Common myeloid progenitor, CD34-positive (primary cell): ENCODE measurements at regions not wholly inside any gene's neighbourhood (a gene's known extent, or its start where the extent isn't known, plus 50 kb on each side); places are given as distances from the start of the nearest gene placed in this dataset.
A peak's percentile ranks its signal among the peaks of the same experiment; 100 is the strongest.

ENCODE experiments used
- CTCF ChIA-PET: fragments of 350-600 bp; sonication (Branson Sonifier 250); formaldehyde crosslinking; loops from one replicate; lab custom pipeline; 2021; ENCODE audit warnings: antibody characterized with exemption; lab: Charles Lee
- POLR2A ChIA-PET: fragments of 350-600 bp; sonication (Branson Sonifier 250); formaldehyde crosslinking; loops from one replicate; lab custom pipeline; 2021; ENCODE audit warnings: antibody characterized with exemption; lab: Charles Lee
- DNase-seq, 3 donors: peaks; one replicate each; pipeline versions ENCODE4 v3.0.0 to v3.0.0-alpha.2; 2013
- H3K27ac ChIP-seq, 2 experiments: 1 replicate in 1 of 2; 2 replicates in 1 of 2; pipeline ENCODE4 v1.7.0; 2013; ENCODE audit warnings: inconsistent platforms in 2 of 2, low read length in 2 of 2, mild to moderate bottlenecking in 2 of 2, low read depth in 1 of 2, moderate library complexity in 1 of 2; ENCODE audit not compliant: severe bottlenecking in 2 of 2, insufficient read depth in 1 of 2, poor library complexity in 1 of 2
- H3K27me3 ChIP-seq, 5 experiments: replicated peaks in 2 of 5; 1 replicate in 3 of 5; 2 replicates in 2 of 5; pipeline versions ENCODE4 v1.6.1 to v1.7.0; 2013; ENCODE audit warnings: low read length in 4 of 5, mild to moderate bottlenecking in 2 of 5, moderate library complexity in 2 of 5, inconsistent platforms in 1 of 5; ENCODE audit not compliant: insufficient read depth in 5 of 5, control insufficient read depth in 4 of 5
- H3K36me3 ChIP-seq, 4 experiments: 1 replicate in 2 of 4; 2 replicates in 2 of 4; pipeline versions ENCODE4 v1.6.1 to v1.7.0; 2013; ENCODE audit warnings: low read length in 3 of 4, control low read depth in 1 of 4, mild to moderate bottlenecking in 1 of 4; ENCODE audit not compliant: control insufficient read depth in 4 of 4, insufficient read depth in 4 of 4
- H3K4me1 ChIP-seq, 4 experiments: 1 replicate in 3 of 4; 2 replicates in 1 of 4; pipeline versions ENCODE4 v1.6.1 to v1.7.1; 2013; ENCODE audit warnings: low read length in 3 of 4, mild to moderate bottlenecking in 3 of 4, control low read depth in 1 of 4, inconsistent platforms in 1 of 4, moderate library complexity in 1 of 4; ENCODE audit not compliant: control insufficient read depth in 4 of 4, insufficient read depth in 4 of 4; ENCODE audit errors: control extremely low read depth in 1 of 4
- H3K4me3 ChIP-seq, 7 experiments: 1 replicate in 4 of 7; 2 replicates in 3 of 7; pipeline versions ENCODE4 v1.5.1 to v1.7.0; 2013; ENCODE audit warnings: mild to moderate bottlenecking in 7 of 7, low read length in 6 of 7, moderate library complexity in 6 of 7, inconsistent platforms in 2 of 7, low read depth in 2 of 7, control low read depth in 1 of 7; ENCODE audit not compliant: insufficient read depth in 4 of 7, control insufficient read depth in 1 of 7; ENCODE audit errors: extremely low read depth in 1 of 7
- H3K9me3 ChIP-seq, 5 experiments: 1 replicate in 4 of 5; 2 replicates in 1 of 5; pipeline versions ENCODE4 v1.6.1 to v1.7.1; 2013; ENCODE audit warnings: low read length in 4 of 5, mild to moderate bottlenecking in 2 of 5, inconsistent platforms in 1 of 5, low read depth in 1 of 5, moderate library complexity in 1 of 5; ENCODE audit not compliant: control insufficient read depth in 4 of 5, insufficient read depth in 2 of 5; ENCODE audit errors: control extremely low read depth in 1 of 5
- WGBS: methylation state at CpG from one replicate; pipeline ENCODE4 v1.1.5; 2013; ENCODE audit not compliant: insufficient coverage; 5-methylcytosine and 5-hydroxymethylcytosine counted together

DNA sequence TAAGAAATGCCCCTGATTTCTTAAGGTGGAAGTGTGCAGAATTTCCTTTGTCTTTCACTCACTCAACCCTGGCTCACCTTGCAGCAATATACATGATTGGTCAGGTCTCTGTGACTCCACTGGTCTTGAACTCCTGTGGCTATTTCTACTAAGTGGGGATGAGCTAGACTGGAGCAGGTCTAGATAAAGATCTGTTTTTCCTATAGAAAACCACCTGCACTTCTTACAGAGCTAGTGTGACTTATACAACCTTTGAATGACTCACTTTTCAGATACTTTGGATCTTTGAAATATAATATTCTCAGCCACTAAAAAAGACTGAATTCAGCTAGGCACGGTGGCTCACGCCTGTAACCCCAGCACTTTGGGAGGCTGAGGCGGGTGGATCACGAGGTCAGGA is 98.5 kb upstream of the KCTD1 start:
- no peak overlapping the region for H3K4me3 ChIP-seq
- no peaks in the 10 kb centered on the region for H3K36me3 ChIP-seq
- CTCF ChIA-PET, result interaction anchor here (0.6 to 1.7 kb wide), 7 partner anchors 10 to 263 kb away, joined by 3 to 5 read pairs (median 3); no protein-coding TSS in a partner anchor
- WGBS, result 100% methylated on average over 2 of the region's 4 CpGs
- peaks cover 0 to 13% (median 8%) of the 10 kb centered on the region in 4 experiments for H3K4me1 ChIP-seq
- no peaks in the 10 kb centered on the region for H3K9me3 ChIP-seq
- POLR2A ChIA-PET, result no interaction called here
- no peak for DNase-seq
- peaks cover 0 to 50% (median 18%) of the 10 kb centered on the region in 5 experiments for H3K27me3 ChIP-seq
- no peak overlapping the region for H3K27ac ChIP-seq

DNA sequence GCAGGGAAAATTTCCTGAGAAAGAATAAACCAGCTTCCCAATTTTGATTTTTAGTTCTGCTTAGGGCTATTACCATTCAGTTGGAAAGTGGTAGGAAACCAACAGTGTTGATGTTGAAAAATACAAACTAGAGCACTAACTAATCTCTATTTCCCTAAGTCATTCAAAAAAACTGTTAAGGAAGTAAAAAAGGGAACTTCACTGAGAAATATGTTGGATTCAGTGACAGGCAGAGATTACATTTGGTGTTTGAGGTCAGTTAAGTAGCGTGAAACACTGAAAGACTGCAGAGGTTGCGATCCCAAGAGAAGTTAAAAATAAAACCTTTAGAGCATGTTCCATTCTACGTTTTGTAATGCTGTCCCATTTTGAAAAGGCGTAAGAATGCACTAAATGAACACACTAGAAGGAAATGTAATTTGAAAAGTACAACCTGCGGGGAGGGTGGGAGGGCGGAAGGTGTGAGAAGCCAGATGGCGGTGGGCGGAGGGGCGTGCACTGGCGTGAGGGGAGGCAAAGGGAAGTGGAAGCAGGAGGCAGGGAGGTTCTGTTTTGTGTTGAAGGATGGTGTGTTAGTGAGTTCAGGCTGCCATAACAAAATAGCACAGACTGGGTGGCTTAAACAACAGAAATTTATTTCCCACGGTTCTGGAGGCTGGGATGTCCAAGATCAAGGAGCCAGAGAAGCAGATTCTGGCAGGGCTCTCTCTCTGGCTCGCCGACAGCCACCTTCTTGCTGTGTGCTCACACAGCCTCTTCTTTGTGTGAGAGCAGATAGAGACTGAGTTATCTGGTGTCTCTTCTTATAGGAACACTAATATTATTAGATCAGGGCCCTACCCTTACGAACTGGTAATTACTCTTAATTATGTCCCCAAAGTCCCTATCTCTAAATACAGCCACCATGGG is 94.3 kb upstream of the KCTD1 start:
- Histone ChIP-seq H3K27ac (no peak overlapping the region), H3K4me1 (peaks cover 0 to 13% (median 8%) of the 10 kb centered on the region in 4 experiments), H3K36me3 (no peaks in the 10 kb centered on the region), H3K27me3 (peaks cover 0 to 70% (median 18%) of the 10 kb centered on the region in 5 experiments), H3K9me3 (no peaks in the 10 kb centered on the region), H3K4me3 (no peak overlapping the region)
- peak; percentile 50 to 92 (median 90) for DNase-seq
- ChIA-PET POLR2A (no interaction called here), CTCF (no interaction called here)
- WGBS, result 15% methylated on average over 11 of the region's 14 CpGs

DNA sequence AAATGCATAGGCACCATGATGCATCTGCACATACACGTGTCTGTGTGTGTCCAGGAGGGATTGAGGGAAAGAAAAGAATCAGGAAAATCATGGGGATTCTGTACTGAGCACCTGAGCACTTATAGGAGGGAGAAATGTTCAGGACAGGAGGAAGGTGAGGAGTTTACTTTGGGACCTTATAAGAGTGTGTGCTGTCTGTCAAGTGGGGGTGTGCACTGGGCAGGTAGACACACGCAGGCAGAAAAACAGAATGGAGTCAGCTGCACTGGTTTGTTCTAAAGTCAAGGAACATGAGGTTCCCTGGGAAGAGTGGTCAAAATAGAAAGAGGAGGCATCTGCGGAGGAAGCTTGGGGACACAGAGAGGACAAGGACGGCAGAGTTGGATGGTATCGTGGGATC is 92.2 kb upstream of the KCTD1 start:
- Histone ChIP-seq H3K27me3 (peaks cover 0 to 82% (median 27%) of the 10 kb centered on the region in 5 experiments), H3K9me3 (no peaks in the 10 kb centered on the region), H3K4me1 (peaks cover 0 to 13% (median 8%) of the 10 kb centered on the region in 4 experiments), H3K4me3 (no peak overlapping the region), H3K36me3 (no peaks in the 10 kb centered on the region), H3K27ac (no peak overlapping the region)
- 93% methylated on average over 5 of the region's 5 CpGs for WGBS
- ChIA-PET POLR2A (no interaction called here), CTCF (no interaction called here)
- DNase-seq, result no peak

DNA sequence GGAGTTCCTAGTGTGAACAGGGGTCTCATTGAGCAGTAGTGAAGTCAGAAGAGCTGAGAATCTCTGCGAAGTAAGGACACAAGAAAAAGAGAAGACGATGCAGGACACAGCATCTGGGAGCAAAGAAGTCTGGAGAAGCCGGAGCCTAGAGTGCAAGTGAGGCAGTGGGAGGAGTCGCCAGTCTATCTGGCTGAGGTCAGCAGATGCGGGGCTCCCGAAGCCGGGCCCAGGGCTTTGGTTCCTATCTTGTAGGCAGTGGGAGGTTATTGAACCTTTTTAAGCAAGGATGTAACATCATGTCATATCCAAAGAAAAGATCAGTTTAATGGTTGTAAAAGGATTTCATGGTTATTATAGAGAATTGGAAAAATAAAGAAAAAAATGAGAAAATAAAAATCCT is 90.8 kb upstream of the KCTD1 start:
- H3K27me3 ChIP-seq, result peaks cover 0 to 78% (median 30%) of the 10 kb centered on the region in 5 experiments
- POLR2A ChIA-PET, result no interaction called here
- no peak for DNase-seq
- H3K27ac ChIP-seq, result no peak overlapping the region
- no peaks in the 10 kb centered on the region for H3K9me3 ChIP-seq
- 95% methylated on average over 4 of the region's 7 CpGs for WGBS
- H3K4me1 ChIP-seq, result peaks cover 0 to 13% (median 8%) of the 10 kb centered on the region in 4 experiments
- H3K36me3 ChIP-seq, result no peaks in the 10 kb centered on the region
- no peak overlapping the region for H3K4me3 ChIP-seq
- CTCF ChIA-PET, result interaction anchor here (1.0 kb wide), 1 partner anchor 18 kb away, joined by 3 read pairs; no protein-coding TSS in a partner anchor

DNA sequence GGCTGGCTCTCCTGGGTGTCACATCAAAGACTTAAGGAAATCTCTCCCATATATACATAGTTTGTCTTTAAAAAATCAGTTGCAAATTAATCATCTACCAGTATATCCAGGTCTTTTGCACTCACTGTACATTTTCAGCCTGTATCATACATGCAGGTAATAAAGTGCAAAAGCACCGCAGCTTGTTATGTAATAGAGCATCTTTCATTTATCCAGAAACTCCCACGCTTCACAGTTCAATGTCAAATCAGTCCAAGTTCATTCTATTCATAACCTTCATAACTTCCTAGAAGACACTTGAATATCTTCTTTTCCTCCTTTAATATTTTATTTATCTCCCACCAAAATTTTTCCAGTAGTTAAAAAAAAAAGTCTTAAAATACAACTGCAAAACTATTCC is 89.6 kb upstream of the KCTD1 start:
- 100% methylated on average over 2 of the region's 2 CpGs for WGBS
- CTCF ChIA-PET, result interaction anchor here (1.0 kb wide), 1 partner anchor 17 kb away, joined by 3 read pairs; no protein-coding TSS in a partner anchor
- Histone ChIP-seq H3K27me3 (peaks cover 0 to 79% (median 33%) of the 10 kb centered on the region in 5 experiments), H3K4me1 (peaks cover 0 to 9% (median 5%) of the 10 kb centered on the region in 4 experiments), H3K4me3 (no peak overlapping the region), H3K9me3 (no peaks in the 10 kb centered on the region), H3K36me3 (no peaks in the 10 kb centered on the region), H3K27ac (no peak overlapping the region)
- DNase-seq, result no peak
- POLR2A ChIA-PET, result no interaction called here

DNA sequence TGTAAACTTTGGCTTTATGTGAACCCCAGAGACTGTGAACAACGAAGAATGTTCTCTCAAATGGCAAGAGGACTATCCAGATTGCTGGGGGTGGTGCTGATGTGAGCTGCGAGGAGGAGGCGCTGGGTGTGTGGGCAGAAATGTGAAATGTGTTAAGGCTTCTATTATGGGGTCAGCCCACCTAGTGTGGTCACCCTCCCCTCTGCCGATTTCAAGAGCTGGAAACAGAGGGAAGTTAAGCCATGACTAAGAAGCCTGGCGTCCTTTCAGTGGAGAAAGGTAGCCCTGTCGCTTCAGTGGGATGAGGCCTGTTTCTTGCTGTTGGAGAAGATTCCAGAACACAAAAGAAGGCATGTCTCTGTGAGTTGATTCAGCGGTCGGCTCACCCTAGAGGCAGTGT is 89.0 kb upstream of the KCTD1 start:
- H3K4me1 ChIP-seq, result peaks cover 0 to 4% (median 3%) of the 10 kb centered on the region in 4 experiments
- DNase-seq, result no peak
- POLR2A ChIA-PET, result no interaction called here
- no peak overlapping the region for H3K4me3 ChIP-seq
- H3K27me3 ChIP-seq, result peaks cover 0 to 79% (median 33%) of the 10 kb centered on the region in 5 experiments
- CTCF ChIA-PET, result no interaction called here
- H3K27ac ChIP-seq, result no peak overlapping the region
- no peaks in the 10 kb centered on the region for H3K9me3 ChIP-seq
- WGBS, result 86% methylated on average over 8 of the region's 8 CpGs
- H3K36me3 ChIP-seq, result no peaks in the 10 kb centered on the region

DNA sequence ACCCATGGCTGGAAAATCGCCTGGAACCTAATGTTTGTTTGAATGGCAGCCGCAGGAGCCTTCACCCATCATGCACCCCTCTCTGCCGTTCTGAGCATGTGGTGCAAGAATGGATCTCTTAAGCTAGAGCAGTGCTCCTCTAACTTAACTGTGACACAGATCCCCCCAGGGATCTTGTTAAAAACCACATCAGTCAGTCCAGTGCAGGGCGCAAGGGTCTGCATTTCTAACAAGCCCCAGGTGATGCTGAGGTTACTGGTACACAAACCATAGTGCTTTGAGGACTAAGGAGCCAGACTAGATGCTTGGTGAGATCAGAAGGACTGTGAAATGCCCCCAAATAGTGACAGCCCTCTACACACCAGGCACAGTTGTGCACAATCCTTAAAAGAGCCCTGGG is 87.1 kb upstream of the KCTD1 start:
- 88% methylated on average over 4 of the region's 4 CpGs for WGBS
- no peak for DNase-seq
- Histone ChIP-seq H3K27ac (no peak overlapping the region), H3K9me3 (no peaks in the 10 kb centered on the region), H3K36me3 (no peaks in the 10 kb centered on the region), H3K4me1 (no peaks in the 10 kb centered on the region), H3K27me3 (peaks cover 0 to 66% (median 29%) of the 10 kb centered on the region in 5 experiments), H3K4me3 (no peak overlapping the region)
- POLR2A ChIA-PET, result no interaction called here
- CTCF ChIA-PET, result interaction anchor here (1.0 kb wide), 1 partner anchor 13 kb away, joined by 3 read pairs; no protein-coding TSS in a partner anchor
